GM12872 (cell line): ENCODE measurements at regions not wholly inside any gene's neighbourhood (a gene's known extent, or its start where the extent isn't known, plus 50 kb on each side); places are given as distances from the start of the nearest gene placed in this dataset.

Source experiments
- CTCF ChIP-seq: IDR thresholded peaks from 3 replicates; pipeline ENCODE4 v1.5.1; 2011; ENCODE audit warnings: low read depth, mild to moderate bottlenecking, low read length, moderate library complexity; ENCODE audit not compliant: insufficient read depth

- TF ChIP-seq CTCF = no peak
Measured at GRCh38 chr15:25188051-25188450, 233.3 kb downstream of the SNRPN start.

GRCh38 chr15:25188551-25189101 is 233.8 kb downstream of the SNRPN start:
- no peak for TF ChIP-seq CTCF

GRCh38 chr15:25189551-25189950 is 234.8 kb downstream of the SNRPN start:
- TF ChIP-seq CTCF = no peak

- TF ChIP-seq CTCF = no peak
Measured at GRCh38 chr15:25192651-25193050, 237.9 kb downstream of the SNRPN start.

GRCh38 chr15:25207369-25207768 is 231.5 kb downstream of the UBE3A start:
- TF ChIP-seq CTCF = no peak

GRCh38 chr15:25208735-25209134 is 230.1 kb downstream of the UBE3A start:
- TF ChIP-seq CTCF = no peak

- no peak for TF ChIP-seq CTCF
Measured at GRCh38 chr15:25220834-25221233, 218.0 kb downstream of the UBE3A start.

- TF ChIP-seq CTCF = no peak
Measured at GRCh38 chr15:25224396-25224795, 214.4 kb downstream of the UBE3A start.
